Thyroid gland (tissue), 4 donors: ENCODE measurements at regions not wholly inside any gene's neighbourhood (a gene's known extent, or its start where the extent isn't known, plus 50 kb on each side); places are given as distances from the start of the nearest gene placed in this dataset.

ENCODE experiments used
- DNase-seq, 2 donors: peaks; one replicate each; pipeline ENCODE4 v3.0.0-alpha.2; 2019
- H3K27ac ChIP-seq, 3 donors: fragments of 200-600 bp; sonication (generic); 1 replicate in 2 of 3; 2 replicates in 1 of 3; pipeline ENCODE4 v1.5.1; 2016 to 2019; ENCODE audit warnings: mild to moderate bottlenecking in 1 of 3, moderate library complexity in 1 of 3
- H3K27me3 ChIP-seq: fragments of 200-600 bp; sonication (generic); one replicate; pipeline ENCODE4 v1.5.1; 2019
- H3K36me3 ChIP-seq, 2 donors: fragments of 200-600 bp; sonication (generic); one replicate each; pipeline ENCODE4 v1.5.1; 2016 to 2019
- H3K4me1 ChIP-seq, 2 donors: fragments of 200-600 bp; sonication (generic); one replicate each; pipeline ENCODE4 v1.5.1; 2017 to 2019
- H3K4me3 ChIP-seq, 3 donors: fragments of 200-600 bp; sonication (generic); replicated peaks in 1 of 3; 1 replicate in 2 of 3; 2 replicates in 1 of 3; pipeline ENCODE4 v1.5.1; 2016; ENCODE audit warnings: mild to moderate bottlenecking in 1 of 3
- H3K9me3 ChIP-seq: fragments of 200-600 bp; sonication (generic); one replicate; pipeline ENCODE4 v1.5.1; 2017
- POLR2A ChIP-seq, 2 donors: fragments of 450-650 bp; IDR thresholded peaks; one replicate each; pipeline ENCODE4 v1.6.1; 2017; ENCODE audit warnings: antibody characterized with exemption in 2 of 2, mild to moderate bottlenecking in 2 of 2, moderate library complexity in 1 of 2
- WGBS, 2 donors: methylation state at CpG; one replicate each; pipeline ENCODE4 v1.1.5; 2017; 5-methylcytosine and 5-hydroxymethylcytosine counted together
- intact Hi-C: fragments of 100-400 bp; cut with DNase I; formaldehyde crosslinking; loops from one replicate; pipeline ENCODE4 v1.15.1; 2023
- TF ChIP-seq, protein P1 (sequence below), 6 experiments: fragments of 200-600 bp in 3 of 6; fragments of 450-650 bp in 3 of 6; sonication (generic) in 3 of 6; IDR thresholded peaks; one replicate each; pipeline ENCODE4 v1.5.1; 2016 to 2019; ENCODE audit warnings: antibody characterized with exemption in 6 of 6, mild to moderate bottlenecking in 2 of 6, inconsistent platforms in 1 of 6, moderate library complexity in 1 of 6

DNA sequence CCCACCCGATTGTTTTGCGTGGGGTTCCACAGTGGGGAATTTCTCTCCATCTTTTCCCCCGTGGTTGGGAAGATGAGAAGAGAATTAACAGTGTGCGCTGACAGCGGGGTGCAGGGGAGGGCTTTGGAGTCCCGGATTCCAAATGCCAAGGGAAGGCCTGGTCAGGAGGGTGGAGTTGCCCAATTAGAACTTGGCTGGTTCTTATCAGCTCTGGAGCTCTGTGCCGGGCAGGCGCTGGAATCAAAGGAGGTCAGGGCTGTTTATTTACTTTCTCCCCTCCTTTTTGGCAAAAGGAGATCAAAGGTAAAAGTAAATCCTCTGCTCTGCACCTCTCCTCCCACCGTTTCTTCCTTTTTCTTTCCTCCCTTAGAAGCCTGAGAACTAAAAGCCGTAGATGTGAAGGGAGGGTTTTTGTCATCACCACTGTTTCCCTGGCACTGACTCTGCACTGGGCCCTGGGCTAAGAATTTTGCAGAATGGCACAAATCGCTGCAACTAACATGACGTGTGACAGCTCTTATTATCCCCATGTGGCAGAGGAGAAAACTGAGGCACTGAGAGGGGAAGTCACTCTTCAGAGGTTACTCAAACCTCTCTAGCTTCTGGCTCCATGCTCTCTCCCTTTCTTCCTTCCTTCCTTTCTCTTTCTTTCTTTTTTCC, 95.2 kb upstream of the ZNF716 start:
- no peak for TF ChIP-seq POLR2A (IDR thresholded peaks at IDR 0.05)
- TF ChIP-seq, protein P1, sequence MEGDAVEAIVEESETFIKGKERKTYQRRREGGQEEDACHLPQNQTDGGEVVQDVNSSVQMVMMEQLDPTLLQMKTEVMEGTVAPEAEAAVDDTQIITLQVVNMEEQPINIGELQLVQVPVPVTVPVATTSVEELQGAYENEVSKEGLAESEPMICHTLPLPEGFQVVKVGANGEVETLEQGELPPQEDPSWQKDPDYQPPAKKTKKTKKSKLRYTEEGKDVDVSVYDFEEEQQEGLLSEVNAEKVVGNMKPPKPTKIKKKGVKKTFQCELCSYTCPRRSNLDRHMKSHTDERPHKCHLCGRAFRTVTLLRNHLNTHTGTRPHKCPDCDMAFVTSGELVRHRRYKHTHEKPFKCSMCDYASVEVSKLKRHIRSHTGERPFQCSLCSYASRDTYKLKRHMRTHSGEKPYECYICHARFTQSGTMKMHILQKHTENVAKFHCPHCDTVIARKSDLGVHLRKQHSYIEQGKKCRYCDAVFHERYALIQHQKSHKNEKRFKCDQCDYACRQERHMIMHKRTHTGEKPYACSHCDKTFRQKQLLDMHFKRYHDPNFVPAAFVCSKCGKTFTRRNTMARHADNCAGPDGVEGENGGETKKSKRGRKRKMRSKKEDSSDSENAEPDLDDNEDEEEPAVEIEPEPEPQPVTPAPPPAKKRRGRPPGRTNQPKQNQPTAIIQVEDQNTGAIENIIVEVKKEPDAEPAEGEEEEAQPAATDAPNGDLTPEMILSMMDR (IDR thresholded peaks at IDR 0.05), result no peak
- Histone ChIP-seq H3K9me3 (no peaks in the 10 kb centered on the region), H3K27me3 (no peaks in the 10 kb centered on the region), H3K4me1 (no peaks in the 10 kb centered on the region), H3K36me3 (no peaks in the 10 kb centered on the region), H3K27ac (no peak overlapping the region), H3K4me3 (no peak overlapping the region)
- 71 to 77% methylated on average over 12 of the region's 12 CpGs for WGBS, 2 donors
- intact Hi-C loops, result no loop called here
- DNase-seq, result no peak

DNA sequence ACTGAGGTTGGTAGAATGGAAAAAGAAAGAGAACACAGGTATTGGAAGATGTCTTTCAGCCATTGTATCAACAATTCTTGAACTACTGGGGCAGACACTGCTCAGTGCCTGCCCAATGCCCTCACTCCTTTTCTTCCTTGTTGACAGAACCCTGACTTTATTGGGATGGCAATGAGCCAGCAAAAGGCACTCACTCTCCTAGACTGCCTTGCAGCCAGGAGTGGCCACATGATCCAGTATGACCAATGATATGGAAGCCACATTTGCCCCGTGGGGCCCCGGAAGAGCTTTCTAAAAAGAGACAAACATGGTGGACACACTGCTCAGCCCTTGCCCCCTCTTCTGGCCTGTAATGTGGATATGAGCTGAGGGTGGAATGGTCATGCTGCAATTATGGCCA, 88.6 kb upstream of the ZNF716 start:
- WGBS, 2 donors, result 90 to 94% methylated on average over 2 of the region's 2 CpGs
- Histone ChIP-seq H3K4me1 (no peaks in the 10 kb centered on the region), H3K9me3 (no peaks in the 10 kb centered on the region), H3K27ac (no peak overlapping the region), H3K36me3 (no peaks in the 10 kb centered on the region), H3K4me3 (no peak overlapping the region), H3K27me3 (no peaks in the 10 kb centered on the region)
- TF ChIP-seq, protein P1 (IDR thresholded peaks at IDR 0.05), result no peak
- TF ChIP-seq POLR2A (IDR thresholded peaks at IDR 0.05), result no peak
- intact Hi-C loops, result no loop called here
- no peak for DNase-seq

DNA sequence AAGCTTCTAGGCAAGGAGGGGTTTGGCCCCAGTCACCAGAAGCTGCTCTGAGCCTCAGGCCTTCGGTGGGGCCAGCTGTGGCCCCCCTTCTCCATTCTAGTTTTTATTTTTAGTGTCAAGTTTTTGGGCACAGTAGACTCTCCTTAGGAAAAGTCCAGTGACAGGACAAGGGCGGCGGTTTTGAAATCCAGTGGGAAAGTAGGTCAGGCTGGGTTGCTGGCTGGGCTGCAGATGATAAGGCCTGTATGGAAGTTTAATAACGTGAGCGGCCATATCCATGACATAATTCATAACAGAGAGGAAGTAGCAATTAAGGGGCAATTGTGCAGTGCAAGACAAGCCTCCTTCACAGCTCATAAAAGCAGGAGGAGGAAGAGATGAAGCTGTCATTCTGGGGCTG, 87.1 kb upstream of the ZNF716 start:
- Histone ChIP-seq H3K4me3 (no peak overlapping the region), H3K9me3 (no peaks in the 10 kb centered on the region), H3K36me3 (no peaks in the 10 kb centered on the region), H3K27ac (no peak overlapping the region), H3K27me3 (no peaks in the 10 kb centered on the region), H3K4me1 (no peaks in the 10 kb centered on the region)
- 75 to 78% methylated on average over 5 of the region's 5 CpGs for WGBS, 2 donors
- TF ChIP-seq POLR2A (IDR thresholded peaks at IDR 0.05), result no peak
- TF ChIP-seq, protein P1 (IDR thresholded peaks at IDR 0.05), result no peak
- intact Hi-C loops, result no loop called here
- DNase-seq, result no peak

DNA sequence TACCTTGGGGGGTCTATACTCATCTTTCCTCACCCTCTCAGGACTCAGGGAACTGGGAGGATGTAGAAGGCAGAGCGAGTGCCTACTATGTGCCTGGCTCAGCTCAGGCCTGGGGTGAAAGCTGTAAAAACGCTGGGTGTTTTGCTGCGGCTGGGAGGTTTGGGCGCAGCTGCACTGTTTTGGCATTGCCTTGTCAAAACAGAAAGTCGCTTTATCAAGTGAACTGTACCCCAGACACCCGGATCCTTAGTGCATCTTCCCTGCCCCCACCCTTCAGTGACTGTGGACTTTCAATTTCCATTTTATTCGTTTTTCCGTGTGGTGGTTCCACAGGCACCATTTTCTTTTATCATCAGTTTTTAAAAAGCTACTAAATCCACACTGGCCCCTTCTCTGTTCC, 86.7 kb upstream of the ZNF716 start:
- H3K4me1 ChIP-seq, result no peaks in the 10 kb centered on the region
- H3K36me3 ChIP-seq, result no peaks in the 10 kb centered on the region
- 67 to 71% methylated on average over 8 of the region's 8 CpGs for WGBS, 2 donors
- TF ChIP-seq POLR2A (IDR thresholded peaks at IDR 0.05), result no peak
- TF ChIP-seq, protein P1 (IDR thresholded peaks at IDR 0.05), result no peak
- no peak for DNase-seq
- no peaks in the 10 kb centered on the region for H3K9me3 ChIP-seq
- no peaks in the 10 kb centered on the region for H3K27me3 ChIP-seq
- no peak overlapping the region for H3K4me3 ChIP-seq
- intact Hi-C loops, result no loop called here
- no peak overlapping the region for H3K27ac ChIP-seq

DNA sequence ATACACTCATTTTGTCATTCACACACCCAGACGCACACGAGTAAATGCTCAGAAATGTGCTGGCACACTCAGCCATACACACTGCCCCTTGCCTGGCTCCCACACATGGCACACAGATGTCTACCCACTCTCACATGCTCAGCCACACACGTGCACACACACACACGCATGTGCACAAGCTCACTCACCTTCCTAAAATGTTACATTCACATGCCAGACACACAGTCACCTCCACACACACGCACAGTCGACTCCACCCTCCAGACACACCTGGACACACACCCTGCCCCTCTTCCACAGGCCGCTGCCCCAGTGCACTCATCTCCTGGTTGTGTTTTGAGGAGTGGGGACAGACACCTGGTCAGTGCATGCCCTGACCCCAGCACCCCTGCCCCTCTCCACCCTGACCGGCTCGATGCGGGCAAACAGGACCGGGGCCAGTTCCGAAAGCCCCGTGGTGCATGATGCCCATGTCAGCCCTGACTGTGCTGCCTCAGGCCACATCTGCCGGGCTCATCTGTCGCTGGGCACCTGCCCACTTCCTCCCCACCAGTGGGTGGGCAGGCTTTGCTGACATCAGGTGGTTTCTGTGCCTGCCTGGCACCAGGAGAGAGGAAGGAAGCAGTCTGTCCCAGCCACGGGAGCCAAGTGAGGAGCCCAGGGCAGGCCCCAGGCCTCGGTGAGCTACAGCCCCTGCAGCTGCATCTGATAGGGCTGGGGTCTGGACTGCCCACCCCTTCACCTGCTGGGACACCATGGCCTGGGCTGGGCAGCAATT, 84.9 kb upstream of the ZNF716 start:
- DNase-seq, result no peak
- Histone ChIP-seq H3K36me3 (no peaks in the 10 kb centered on the region), H3K9me3 (no peaks in the 10 kb centered on the region), H3K4me1 (no peaks in the 10 kb centered on the region), H3K27me3 (no peaks in the 10 kb centered on the region), H3K27ac (no peak overlapping the region), H3K4me3 (no peak overlapping the region)
- 70 to 85% methylated on average over 9 to 15 of the region's 17 CpGs for WGBS, 2 donors
- intact Hi-C loops, result no loop called here
- TF ChIP-seq POLR2A (IDR thresholded peaks at IDR 0.05), result no peak
- TF ChIP-seq, protein P1 (IDR thresholded peaks at IDR 0.05), result no peak
